ENCODE measurements at regions not wholly inside any gene's neighbourhood (a gene's known extent, or its start where the extent isn't known, plus 50 kb on each side); places are given as distances from the start of the nearest gene placed in this dataset.
A peak's percentile ranks its signal among the peaks of the same experiment; 100 is the strongest.

GRCh38 chr10:55630491-55631056, 730.5 kb downstream of the ZWINT start:
- CTCF ChIA-PET, result interaction anchor here (1.3 kb wide), 1 partner anchor 539 kb away, joined by 3 read pairs; no protein-coding TSS in a partner anchor

GRCh38 chr10:55629793-55630490, 731.1 kb downstream of the ZWINT start:
- POLR2A ChIA-PET (ENCODE audit: unreplicated experiment), result no interaction called here
- BruUV-seq (replicated peaks), result no TSS peak
- Histone ChIP-seq H3K4me3 (no peak overlapping the region), H3K27me3 (ENCODE audit: insufficient read depth, low read depth) (no peaks in the 10 kb centered on the region), H3K79me2 (ENCODE audit: low read depth) (no peaks in the 10 kb centered on the region), H3K9me2 (ENCODE audit: insufficient read depth) (no peaks in the 10 kb centered on the region), H3K4me1 (replicated peaks; ENCODE audit: insufficient read depth) (no peaks in the 10 kb centered on the region; the same call in 1 of the 2 replicates), H4K20me1 (ENCODE audit: insufficient read depth) (no peaks in the 10 kb centered on the region), H3K27ac (no peak overlapping the region), H3K4me2 (no peak overlapping the region), H2AFZ (no peak overlapping the region), H3K36me3 (ENCODE audit: low read depth) (no peaks in the 10 kb centered on the region), H3K9me3 (ENCODE audit: insufficient read depth, low read depth) (no peaks in the 10 kb centered on the region), H3F3A (ENCODE audit: insufficient read depth, low read depth) (no peaks in the 10 kb centered on the region)
- no peak for TF ChIP-seq CTCF (conservative IDR thresholded peaks at IDR 0.05)
- no peak for TF ChIP-seq EZH2 (IDR thresholded peaks at IDR 0.05; ENCODE audit: low read depth)
- DNase-seq, result no peak
- intact Hi-C loops (cut with micrococcal nuclease; ENCODE audit: unreplicated experiment), result loop anchor here (10.0 kb wide), 1 partner anchor 365 kb away; no protein-coding TSS in a partner anchor
- CTCF ChIA-PET, result no interaction called here

More at GRCh38 chr10:55630491-55631056, 730.5 kb downstream of the ZWINT start:
- Histone ChIP-seq H3K9me2 (ENCODE audit: insufficient read depth) (no peaks in the 10 kb centered on the region), H4K20me1 (ENCODE audit: insufficient read depth) (no peaks in the 10 kb centered on the region), H3K4me1 (replicated peaks; ENCODE audit: insufficient read depth) (no peaks in the 10 kb centered on the region; the same call in 1 of the 2 replicates), H3K36me3 (ENCODE audit: low read depth) (no peaks in the 10 kb centered on the region), H3K4me3 (peak overlapping the region; percentile 53; the same call in 1 of the 2 replicates), H3K4me2 (peak overlapping the region; percentile 80), H3K79me2 (ENCODE audit: low read depth) (no peaks in the 10 kb centered on the region), H3K27ac (no peak overlapping the region), H3K27me3 (ENCODE audit: insufficient read depth, low read depth) (no peaks in the 10 kb centered on the region), H2AFZ (peak overlapping the region; percentile 92), H3F3A (ENCODE audit: insufficient read depth, low read depth) (no peaks in the 10 kb centered on the region), H3K9me3 (ENCODE audit: insufficient read depth, low read depth) (no peaks in the 10 kb centered on the region)
- BruUV-seq (replicated peaks), result no TSS peak
- POLR2A ChIA-PET (ENCODE audit: unreplicated experiment), result no interaction called here
- intact Hi-C loops (cut with micrococcal nuclease; ENCODE audit: unreplicated experiment), result loop anchor here (10.0 kb wide), 1 partner anchor 366 kb away; no protein-coding TSS in a partner anchor
- TF ChIP-seq CTCF (conservative IDR thresholded peaks at IDR 0.05), result no peak
- TF ChIP-seq EZH2 (IDR thresholded peaks at IDR 0.05; ENCODE audit: low read depth), result no peak
- DNase-seq, result no peak

GRCh38 chr10:55628260-55628701, 732.8 kb downstream of the ZWINT start:
- intact Hi-C loops (cut with micrococcal nuclease; ENCODE audit: unreplicated experiment), result no loop called here
- no peaks in the 10 kb centered on the region for H3K9me3 ChIP-seq (ENCODE audit: insufficient read depth, low read depth)
- no peaks in the 10 kb centered on the region for H3K27me3 ChIP-seq (ENCODE audit: insufficient read depth, low read depth)
- no peak for DNase-seq
- H3K27ac ChIP-seq, result no peak overlapping the region
- no peak overlapping the region for H3K4me3 ChIP-seq
- H3K36me3 ChIP-seq (ENCODE audit: low read depth), result no peaks in the 10 kb centered on the region
- H3K9me2 ChIP-seq (ENCODE audit: insufficient read depth), result no peaks in the 10 kb centered on the region
- no peaks in the 10 kb centered on the region; the same call in 1 of the 2 replicates for H3K4me1 ChIP-seq (replicated peaks; ENCODE audit: insufficient read depth)
- H4K20me1 ChIP-seq (ENCODE audit: insufficient read depth), result no peaks in the 10 kb centered on the region
- TF ChIP-seq EZH2 (IDR thresholded peaks at IDR 0.05; ENCODE audit: low read depth), result no peak
- no peak for TF ChIP-seq CTCF (conservative IDR thresholded peaks at IDR 0.05)
- BruUV-seq (replicated peaks), result no TSS peak
- no peak overlapping the region for H3K4me2 ChIP-seq
- no peak overlapping the region for H2AFZ ChIP-seq
- H3K79me2 ChIP-seq (ENCODE audit: low read depth), result no peaks in the 10 kb centered on the region
- H3F3A ChIP-seq (ENCODE audit: insufficient read depth, low read depth), result no peaks in the 10 kb centered on the region
- CTCF ChIA-PET, result no interaction called here
- POLR2A ChIA-PET (ENCODE audit: unreplicated experiment), result interaction anchor here (0.6 kb wide), 1 partner anchor 376 kb away, joined by 4 read pairs; no protein-coding TSS in a partner anchor
